ENCODE measurements at regions not wholly inside any gene's neighbourhood (a gene's known extent, or its start where the extent isn't known, plus 50 kb on each side); places are given as distances from the start of the nearest gene placed in this dataset.

- ATAC-seq: no peak
Observed at GRCh38 chr4:16365036-16365569, 138.8 kb upstream of the TAPT1 start.

- no peak for ATAC-seq
Observed at GRCh38 chr4:16360694-16361262, 134.5 kb upstream of the TAPT1 start.

- no peak for ATAC-seq
Observed at GRCh38 chr4:16353165-16353564, 126.9 kb upstream of the TAPT1 start.

- no peak for ATAC-seq
Observed at GRCh38 chr4:16351161-16351560, 124.9 kb upstream of the TAPT1 start.

- ATAC-seq: no peak
Observed at GRCh38 chr4:16344853-16345252, 118.6 kb upstream of the TAPT1 start.

- peak; percentile 81 for ATAC-seq
Observed at GRCh38 chr4:16337936-16338335, 111.7 kb upstream of the TAPT1 start.

- no peak for ATAC-seq
Observed at GRCh38 chr4:16334601-16335000, 108.3 kb upstream of the TAPT1 start.

GRCh38 chr4:16329797-16330134 is 103.5 kb upstream of the TAPT1 start:
- no peak for ATAC-seq

- no peak for ATAC-seq
Observed at GRCh38 chr4:16329125-16329796, 103.0 kb upstream of the TAPT1 start.

GRCh38 chr4:16322183-16322582 is 95.9 kb upstream of the TAPT1 start:
- no peak for ATAC-seq

- ATAC-seq: no peak
Observed at GRCh38 chr4:16315456-16315855, 89.2 kb upstream of the TAPT1 start.

GRCh38 chr4:16310606-16311005 is 84.3 kb upstream of the TAPT1 start:
- no peak for ATAC-seq

- no peak for ATAC-seq
Observed at GRCh38 chr4:16302648-16303047, 76.4 kb upstream of the TAPT1 start.

GRCh38 chr4:16297003-16297402 is 70.7 kb upstream of the TAPT1 start:
- ATAC-seq: no peak

- no peak for ATAC-seq
Observed at GRCh38 chr4:16294455-16294854, 68.2 kb upstream of the TAPT1 start.

GRCh38 chr4:16293210-16293838 is 67.1 kb upstream of the TAPT1 start:
- ATAC-seq: no peak

GRCh38 chr4:16292585-16292984 is 66.3 kb upstream of the TAPT1 start:
- no peak for ATAC-seq

- ATAC-seq: no peak
Observed at GRCh38 chr4:16290681-16291420, 64.6 kb upstream of the TAPT1 start.

- no peak for ATAC-seq
Observed at GRCh38 chr4:16289897-16290554, 63.8 kb upstream of the TAPT1 start.

GRCh38 chr4:16284050-16284449 is 57.8 kb upstream of the TAPT1 start:
- ATAC-seq: no peak

GRCh38 chr4:16278178-16278577 is 51.9 kb upstream of the TAPT1 start:
- ATAC-seq: no peak

All from esophagus mucosa (tissue), 1 donor.